H1 (cell line): ENCODE measurements at regions not wholly inside any gene's neighbourhood (a gene's known extent, or its start where the extent isn't known, plus 50 kb on each side); places are given as distances from the start of the nearest gene placed in this dataset.

Source experiments
- CTCF ChIA-PET: fragments of 300-600 bp; sonication (Branson Sonifier 250); formaldehyde crosslinking; loops from one replicate; lab custom pipeline; 2021; ENCODE audit not compliant: partially characterized antibody; lab: Charles Lee
- POLR2A ChIA-PET: fragments of 300-600 bp; sonication (Branson Sonifier 250); formaldehyde crosslinking; loops from one replicate; lab custom pipeline; 2021; ENCODE audit warnings: inconsistent platforms; ENCODE audit not compliant: partially characterized antibody; lab: Charles Lee
- DNase-seq, 2 experiments: peaks; one replicate each; pipeline versions ENCODE4 v3.0.0 to v3.0.0-alpha.2; 2010 to 2022; ENCODE audit warnings: low spot score in 2 of 2, low read depth in 1 of 2, mixed read lengths in 1 of 2
- FAIRE-seq: peaks from 2 replicates; lab custom pipeline; 2011; peaks lifted over from hg19 to GRCh38; lab: Jason Lieb, UNC
- H2AFZ ChIP-seq: 2 replicates; pipeline ENCODE4 v1.8.1; 2012; ENCODE audit warnings: low read length, inconsistent platforms
- H2AK5ac ChIP-seq: 2 replicates; pipeline ENCODE4 v1.6.1; 2013; ENCODE audit warnings: low read depth, low read length
- H2BK120ac ChIP-seq: replicated peaks from 2 replicates; pipeline ENCODE3; 2013; ENCODE audit warnings: low read depth, low read length, inconsistent platforms
- H2BK12ac ChIP-seq: 2 replicates; pipeline ENCODE4 v1.6.1; 2013; ENCODE audit warnings: low read depth, low read length
- H2BK15ac ChIP-seq: 2 replicates; pipeline ENCODE4 v1.6.1; 2013; ENCODE audit warnings: low read length
- H2BK20ac ChIP-seq: 2 replicates; pipeline ENCODE4 v1.6.1; 2013; ENCODE audit warnings: low read length
- H2BK5ac ChIP-seq: 2 replicates; pipeline ENCODE4 v1.6.1; 2013; ENCODE audit warnings: low read depth, low read length
- H3K14ac ChIP-seq: 2 replicates; pipeline ENCODE4 v1.6.1; 2013; ENCODE audit warnings: inconsistent platforms; ENCODE audit not compliant: insufficient read length
- H3K18ac ChIP-seq: 2 replicates; pipeline ENCODE4 v1.6.1; 2013; ENCODE audit warnings: low read length; ENCODE audit errors: extremely low read depth
- H3K23ac ChIP-seq: 2 replicates; pipeline ENCODE4 v1.6.1; 2013; ENCODE audit warnings: inconsistent platforms; ENCODE audit not compliant: insufficient read length
- H3K23me2 ChIP-seq: 2 replicates; pipeline ENCODE4 v1.6.1; 2013; ENCODE audit warnings: low read depth, low read length
- H3K27ac ChIP-seq: 2 replicates; pipeline ENCODE4 v1.6.1; 2011; ENCODE audit warnings: low read depth, low read length, inconsistent platforms
- H3K27me3 ChIP-seq, 4 experiments: replicated peaks in 1 of 4; 1 replicate in 1 of 4; 2 replicates in 3 of 4; pipeline versions ENCODE4 v1.6.1 to v1.8.1; 2011 to 2013; ENCODE audit warnings: low read length in 3 of 4, mild to moderate bottlenecking in 3 of 4, inconsistent platforms in 2 of 4, mixed read lengths in 2 of 4, moderate library complexity in 1 of 4; ENCODE audit not compliant: control insufficient read depth in 3 of 4, insufficient read depth in 3 of 4; ENCODE audit errors: extremely low read depth in 1 of 4
- H3K36me3 ChIP-seq, 4 experiments: 2 replicates each; pipeline versions ENCODE4 v1.6.1 to v1.8.1; 2011 to 2013; ENCODE audit warnings: mild to moderate bottlenecking in 4 of 4, low read length in 3 of 4, moderate library complexity in 2 of 4, control low read depth in 1 of 4, inconsistent platforms in 1 of 4; ENCODE audit not compliant: insufficient read depth in 4 of 4, control insufficient read depth in 2 of 4
- H3K4ac ChIP-seq: replicated peaks from 2 replicates; pipeline ENCODE3; 2013; ENCODE audit warnings: low read length, low read depth, mixed read lengths, inconsistent platforms; ENCODE audit not compliant: insufficient read length
- H3K4me1 ChIP-seq, 4 experiments: replicated peaks in 1 of 4; 1 replicate in 1 of 4; 2 replicates in 3 of 4; pipeline versions ENCODE4 v1.6.1 to v1.8.1; 2011 to 2013; ENCODE audit warnings: low read length in 3 of 4, inconsistent platforms in 2 of 4, mixed read lengths in 1 of 4; ENCODE audit not compliant: insufficient read depth in 4 of 4, control insufficient read depth in 3 of 4
- H3K4me2 ChIP-seq, 2 experiments: 2 replicates each; pipeline versions ENCODE4 v1.6.1 to v1.8.1; 2011 to 2013; ENCODE audit warnings: low read depth in 2 of 2, low read length in 2 of 2, control low read depth in 1 of 2, inconsistent platforms in 1 of 2, mild to moderate bottlenecking in 1 of 2; ENCODE audit not compliant: insufficient read depth in 1 of 2
- H3K4me3 ChIP-seq, 4 experiments: fragments of 200-600, 300-600 bp in 1 of 4; sonication (generic), shearing (Covaris generic), sonication (Bioruptor Twin) in 1 of 4; 2 replicates each; pipeline versions ENCODE4 v1.5.1 to v1.8.1; 2011 to 2016; ENCODE audit warnings: low read length in 4 of 4, low read depth in 3 of 4, control low read depth in 2 of 4, inconsistent platforms in 2 of 4, mild to moderate bottlenecking in 2 of 4, mixed read lengths in 1 of 4, moderate library complexity in 1 of 4; ENCODE audit not compliant: insufficient read depth in 2 of 4; ENCODE audit errors: extremely low read depth in 1 of 4
- H3K56ac ChIP-seq: replicated peaks from 2 replicates; pipeline ENCODE3; 2013; ENCODE audit warnings: low read depth, mild to moderate bottlenecking, mixed read lengths, low read length, inconsistent platforms; ENCODE audit not compliant: insufficient read length
- H3K79me1 ChIP-seq: 2 replicates; pipeline ENCODE4 v1.6.1; 2013; ENCODE audit warnings: low read depth, low read length, control low read depth
- H3K79me2 ChIP-seq, 2 experiments: 2 replicates each; pipeline versions ENCODE4 v1.6.1 to v1.8.1; 2012 to 2013; ENCODE audit warnings: low read length in 2 of 2, mild to moderate bottlenecking in 2 of 2, inconsistent platforms in 1 of 2; ENCODE audit not compliant: insufficient read depth in 2 of 2, control insufficient read depth in 1 of 2
- H3K9ac ChIP-seq, 4 experiments: replicated peaks in 1 of 4; 1 replicate in 1 of 4; 2 replicates in 3 of 4; pipeline versions ENCODE4 v1.6.1 to v1.8.1; 2011 to 2013; ENCODE audit warnings: low read depth in 3 of 4, low read length in 3 of 4, control low read depth in 2 of 4, mild to moderate bottlenecking in 2 of 4, moderate library complexity in 2 of 4, inconsistent platforms in 1 of 4; ENCODE audit errors: extremely low read depth in 1 of 4
- H3K9me3 ChIP-seq, 2 experiments: 2 replicates each; pipeline versions ENCODE4 v1.6.1 to v1.8.1; 2012 to 2013; ENCODE audit warnings: mild to moderate bottlenecking in 2 of 2, moderate library complexity in 2 of 2, control low read depth in 1 of 2, inconsistent platforms in 1 of 2, low read depth in 1 of 2, low read length in 1 of 2, mixed read lengths in 1 of 2; ENCODE audit not compliant: insufficient read depth in 2 of 2
- H4K20me1 ChIP-seq, 2 experiments: replicated peaks in 1 of 2; 2 replicates each; pipeline versions ENCODE3 to v1.8.1; 2011 to 2013; ENCODE audit warnings: inconsistent platforms in 2 of 2, low read length in 2 of 2, mild to moderate bottlenecking in 1 of 2; ENCODE audit not compliant: insufficient read depth in 2 of 2, control insufficient read depth in 1 of 2
- H4K5ac ChIP-seq: 2 replicates; pipeline ENCODE4 v1.6.1; 2013; ENCODE audit warnings: low read length, low read depth, mixed read lengths, inconsistent platforms; ENCODE audit not compliant: insufficient read length
- H4K8ac ChIP-seq: 2 replicates; pipeline ENCODE4 v1.8.0; 2013; ENCODE audit warnings: mild to moderate bottlenecking, moderate library complexity, low read length, inconsistent platforms; ENCODE audit not compliant: insufficient read depth; ENCODE audit errors: extremely low read depth
- H4K91ac ChIP-seq: replicated peaks from 2 replicates; pipeline ENCODE3; 2013; ENCODE audit warnings: low read length, mixed read lengths, inconsistent platforms; ENCODE audit not compliant: insufficient read length
- MAX ChIP-seq: IDR thresholded peaks from 2 replicates; pipeline ENCODE4 v1.6.1; 2012; ENCODE audit warnings: inconsistent platforms
- NANOG ChIP-seq: IDR thresholded peaks from 2 replicates; pipeline ENCODE4 v1.6.1; 2011; ENCODE audit warnings: low read length, low read depth, mild to moderate bottlenecking, inconsistent platforms; ENCODE audit not compliant: insufficient read depth, poor library complexity, severe bottlenecking
- SUZ12 ChIP-seq: fragments of 200-600 bp; sonication (generic); IDR thresholded peaks from 2 replicates; pipeline ENCODE4 v1.6.1; 2012; ENCODE audit warnings: mild to moderate bottlenecking, inconsistent platforms, low read length, moderate library complexity, mixed read lengths
- WGBS, 2 experiments: shearing (Covaris generic) in 1 of 2; methylation state at CpG; one replicate each; pipeline versions ENCODE4 v1.1.6 to v1.1.7; 2013 to 2015; ENCODE audit warnings: low lambda C conversion rate in 2 of 2, mixed read lengths in 2 of 2, inconsistent platforms in 1 of 2, low coverage in 1 of 2, missing lambda C conversion rate in 1 of 2; ENCODE audit not compliant: insufficient replicate concordance in 2 of 2, insufficient coverage in 1 of 2, insufficient read length in 1 of 2; ENCODE audit errors: extremely low coverage in 1 of 2, missing lambda C conversion rate in 1 of 2; 5-methylcytosine and 5-hydroxymethylcytosine counted together
- TF ChIP-seq, protein P1 (sequence below): IDR thresholded peaks from 2 replicates; pipeline ENCODE4 v1.6.1; 2012; ENCODE audit warnings: inconsistent platforms

GRCh38 chr14:84591827-84592445 lies 938.0 kb upstream of the FLRT2 start:
- no peak overlapping the region for H2BK5ac ChIP-seq
- no peak overlapping the region for H3K4me3 ChIP-seq
- ChIA-PET POLR2A (no interaction called here), CTCF (no interaction called here)
- H3K4me2 ChIP-seq: no peak overlapping the region
- H3K9ac ChIP-seq: no peak overlapping the region
- H3K56ac ChIP-seq: no peak overlapping the region
- H3K23ac ChIP-seq: no peak overlapping the region
- no peaks in the 10 kb centered on the region for H3K36me3 ChIP-seq
- no peaks in the 10 kb centered on the region for H3K27me3 ChIP-seq
- FAIRE-seq: no peak
- H4K8ac ChIP-seq: no peak overlapping the region
- H3K9me3 ChIP-seq: no peaks in the 10 kb centered on the region
- H3K27ac ChIP-seq: no peak overlapping the region
- H3K79me1 ChIP-seq: no peaks in the 10 kb centered on the region
- no peak overlapping the region for H3K4ac ChIP-seq
- H2BK15ac ChIP-seq: no peak overlapping the region
- no peak overlapping the region; the same call in 1 of the 2 replicates for H3K18ac ChIP-seq
- no peak overlapping the region for H4K5ac ChIP-seq
- DNase-seq: no peak
- no peak overlapping the region; the same call in 1 of the 2 replicates for H2BK20ac ChIP-seq
- no peaks in the 10 kb centered on the region for H3K79me2 ChIP-seq
- no peak overlapping the region for H2BK120ac ChIP-seq
- no peak overlapping the region for H4K91ac ChIP-seq
- H3K4me1 ChIP-seq: peaks cover 0 to 5% (median 2%) of the 10 kb centered on the region in 4 experiments; a peak in 2 of 7 replicates
- peak overlapping the region; percentile 4; the same call in 1 of the 2 replicates for H2BK12ac ChIP-seq
- peak overlapping the region; percentile 34; the same call in 1 of the 2 replicates for H2AFZ ChIP-seq
- H4K20me1 ChIP-seq: no peaks in the 10 kb centered on the region
- H3K23me2 ChIP-seq: no peaks in the 10 kb centered on the region
- no peak overlapping the region for H3K14ac ChIP-seq
- no peak overlapping the region for H2AK5ac ChIP-seq
- 90% methylated on average over 9 of the region's 9 CpGs; no CpG with 5 or more reads in 1 of the 2 experiments for WGBS, 2 experiments
- TF ChIP-seq NANOG: no peak
- no peak for TF ChIP-seq SUZ12
- no peak for TF ChIP-seq MAX
- TF ChIP-seq, protein P1, sequence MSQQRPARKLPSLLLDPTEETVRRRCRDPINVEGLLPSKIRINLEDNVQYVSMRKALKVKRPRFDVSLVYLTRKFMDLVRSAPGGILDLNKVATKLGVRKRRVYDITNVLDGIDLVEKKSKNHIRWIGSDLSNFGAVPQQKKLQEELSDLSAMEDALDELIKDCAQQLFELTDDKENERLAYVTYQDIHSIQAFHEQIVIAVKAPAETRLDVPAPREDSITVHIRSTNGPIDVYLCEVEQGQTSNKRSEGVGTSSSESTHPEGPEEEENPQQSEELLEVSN: no peak
